HG02938 (cell line): ENCODE measurements at regions not wholly inside any gene's neighbourhood (a gene's known extent, or its start where the extent isn't known, plus 50 kb on each side); places are given as distances from the start of the nearest gene placed in this dataset.
"Not testable (repeated sequence)": the region's sequence is repeated elsewhere in the genome, so short reads cannot be mapped to it uniquely, and the experiment has no call there.

Source experiments
- ATAC-seq: cut with Tn5 transposase; IDR thresholded peaks from one replicate; pipeline ENCODE4 v1.9.1; 2021; ENCODE audit warnings: mild to moderate bottlenecking, moderate library complexity; ENCODE audit not compliant: unreplicated experiment

GRCh38 chr14:66242001-66242400, 244.2 kb upstream of the CCDC196 start:
- ATAC-seq = no peak

- ATAC-seq = no peak
Observed at GRCh38 chr14:66244834-66245233, 241.3 kb upstream of the CCDC196 start.

GRCh38 chr14:66247662-66248193, 238.4 kb upstream of the CCDC196 start:
- ATAC-seq = no peak

- ATAC-seq = no peak
Observed at GRCh38 chr14:66248256-66248655, 237.9 kb upstream of the CCDC196 start.

- no peak for ATAC-seq
Observed at GRCh38 chr14:66249544-66249943, 236.6 kb upstream of the CCDC196 start.

- ATAC-seq = no peak
Observed at GRCh38 chr14:66254038-66254437, 232.1 kb upstream of the CCDC196 start.

- ATAC-seq = no peak
Observed at GRCh38 chr14:66268802-66269334, 217.3 kb upstream of the CCDC196 start.

- no peak for ATAC-seq
Observed at GRCh38 chr14:66272221-66272620, 213.9 kb upstream of the CCDC196 start.

- ATAC-seq = no peak
Observed at GRCh38 chr14:66273261-66273832, 212.8 kb upstream of the CCDC196 start.

- ATAC-seq = not testable (repeated sequence)
Observed at GRCh38 chr14:66278418-66278817, 207.8 kb upstream of the CCDC196 start.

GRCh38 chr14:66281036-66281776, 205.0 kb upstream of the CCDC196 start:
- ATAC-seq = no peak

- no peak for ATAC-seq
Observed at GRCh38 chr14:66284346-66284745, 201.8 kb upstream of the CCDC196 start.

- no peak for ATAC-seq
Observed at GRCh38 chr14:66288511-66288910, 197.7 kb upstream of the CCDC196 start.

- ATAC-seq = no peak
Observed at GRCh38 chr14:66291756-66292155, 194.4 kb upstream of the CCDC196 start.

- ATAC-seq = no peak
Observed at GRCh38 chr14:66293533-66294105, 192.6 kb upstream of the CCDC196 start.

- no peak for ATAC-seq
Observed at GRCh38 chr14:66295386-66295785, 190.8 kb upstream of the CCDC196 start.

GRCh38 chr14:66300886-66301285, 185.3 kb upstream of the CCDC196 start:
- ATAC-seq = no peak

- no peak for ATAC-seq
Observed at GRCh38 chr14:66306101-66306500, 180.1 kb upstream of the CCDC196 start.

GRCh38 chr14:66311058-66311457, 175.1 kb upstream of the CCDC196 start:
- no peak for ATAC-seq

- no peak for ATAC-seq
Observed at GRCh38 chr14:66311990-66312389, 174.2 kb upstream of the CCDC196 start.

GRCh38 chr14:66312451-66312850, 173.7 kb upstream of the CCDC196 start:
- no peak for ATAC-seq

GRCh38 chr14:66315098-66315497, 171.1 kb upstream of the CCDC196 start:
- no peak for ATAC-seq
